GM12892 (cell line): ENCODE measurements at regions not wholly inside any gene's neighbourhood (a gene's known extent, or its start where the extent isn't known, plus 50 kb on each side); places are given as distances from the start of the nearest gene placed in this dataset.
"Not testable (repeated sequence)": the region's sequence is repeated elsewhere in the genome, so short reads cannot be mapped to it uniquely, and the experiment has no call there.

Source experiments
- POLR2A ChIP-seq: IDR thresholded peaks from 2 replicates; pipeline ENCODE4 v1.6.1; 2011; ENCODE audit warnings: low read depth, low read length, control low read depth
- POLR2AphosphoS5 ChIP-seq: IDR thresholded peaks from 2 replicates; pipeline ENCODE4 v1.6.1; 2011; ENCODE audit warnings: low read depth, low read length, control low read depth

DNA sequence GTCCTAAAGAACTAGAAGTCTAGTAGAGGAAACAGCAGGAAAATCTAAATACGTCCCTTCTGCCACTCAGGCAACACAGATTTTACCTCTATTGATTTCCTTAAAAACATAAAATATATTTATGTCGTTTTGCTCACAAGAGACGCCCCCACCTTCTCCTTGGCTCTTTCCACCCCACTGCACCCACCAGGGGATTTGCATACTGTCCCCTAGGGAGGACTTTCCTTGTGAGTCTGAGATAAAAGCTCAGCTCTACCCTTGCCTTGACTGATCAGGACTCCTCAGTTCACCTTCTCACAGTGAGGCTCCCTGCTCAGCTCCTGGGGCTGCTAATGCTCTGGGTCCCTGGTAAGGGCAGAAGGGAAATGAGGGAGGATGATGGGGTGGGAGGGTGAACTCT, 1488.1 kb downstream of the RPIA start:
- not testable (repeated sequence) for TF ChIP-seq POLR2AphosphoS5, POLR2A
